GM23248 (cell line): ENCODE measurements at regions not wholly inside any gene's neighbourhood (a gene's known extent, or its start where the extent isn't known, plus 50 kb on each side); places are given as distances from the start of the nearest gene placed in this dataset.

ENCODE experiments used
- DNase-seq: peaks from one replicate; pipeline ENCODE4 v3.0.0-alpha.2; 2015
- H2AFZ ChIP-seq: fragments of 200-600 bp; sonication (generic); 2 replicates; pipeline ENCODE4 v1.6.1; 2016; ENCODE audit warnings: antibody characterized with exemption
- H3F3A ChIP-seq: fragments of 200-600 bp; sonication (generic); 2 replicates; pipeline ENCODE4 v1.6.1; 2016; ENCODE audit warnings: mild to moderate bottlenecking, antibody characterized with exemption, mixed run types; ENCODE audit not compliant: insufficient read depth
- H3K27ac ChIP-seq: fragments of 200-600 bp; sonication (generic); 2 replicates; pipeline ENCODE4 v1.5.1; 2016; ENCODE audit warnings: mild to moderate bottlenecking
- H3K27me3 ChIP-seq: fragments of 200-600 bp; sonication (generic); replicated peaks from 2 replicates; pipeline ENCODE4 v1.6.1; 2016; ENCODE audit warnings: mild to moderate bottlenecking; ENCODE audit not compliant: insufficient read depth
- H3K36me3 ChIP-seq: fragments of 200-600 bp; sonication (generic); 2 replicates; pipeline ENCODE4 v1.6.1; 2016; ENCODE audit warnings: low read depth, mild to moderate bottlenecking
- H3K4me1 ChIP-seq: fragments of 200-600 bp; sonication (generic); 2 replicates; pipeline ENCODE4 v1.6.1; 2016; ENCODE audit warnings: mild to moderate bottlenecking; ENCODE audit not compliant: insufficient read depth
- H3K4me2 ChIP-seq: fragments of 200-600 bp; sonication (generic); one replicate; pipeline ENCODE4 v1.6.1; 2016; ENCODE audit warnings: mild to moderate bottlenecking; ENCODE audit not compliant: unreplicated experiment
- H3K4me3 ChIP-seq: fragments of 200-600 bp; sonication (generic); 2 replicates; pipeline ENCODE4 v1.5.1; 2016; ENCODE audit warnings: mild to moderate bottlenecking
- H3K79me2 ChIP-seq: fragments of 200-600 bp; sonication (generic); 2 replicates; pipeline ENCODE4 v1.6.1; 2016; ENCODE audit warnings: mild to moderate bottlenecking; ENCODE audit not compliant: insufficient read depth
- H3K9ac ChIP-seq: fragments of 200-600 bp; sonication (generic); 2 replicates; pipeline ENCODE4 v1.6.1; 2016; ENCODE audit warnings: mild to moderate bottlenecking
- H3K9me2 ChIP-seq: fragments of 200-600 bp; sonication (generic); 2 replicates; pipeline ENCODE4 v1.6.1; 2016; ENCODE audit warnings: mixed run types, mild to moderate bottlenecking, moderate library complexity; ENCODE audit not compliant: insufficient read depth
- H3K9me3 ChIP-seq: fragments of 200-600 bp; sonication (generic); one replicate; pipeline ENCODE4 v1.6.1; 2017; ENCODE audit warnings: low read depth
- H4K20me1 ChIP-seq: fragments of 200-600 bp; sonication (generic); 2 replicates; pipeline ENCODE4 v1.6.0; 2016; ENCODE audit not compliant: insufficient read depth
- EZH2 ChIP-seq: fragments of 200-600 bp; sonication (generic); IDR thresholded peaks from 2 replicates; pipeline ENCODE4 v1.6.1; 2018; ENCODE audit warnings: antibody characterized with exemption, mild to moderate bottlenecking; ENCODE audit not compliant: insufficient read depth, poor library complexity, severe bottlenecking
- EZH2phosphoT487 ChIP-seq: fragments of 200-600 bp; sonication (generic); IDR thresholded peaks from 2 replicates; pipeline ENCODE4 v1.6.1; 2018; ENCODE audit warnings: antibody characterized with exemption, moderate library complexity, mild to moderate bottlenecking, low read depth; ENCODE audit not compliant: insufficient read depth
- WGBS, 2 experiments: methylation state at CpG; one replicate each; pipeline ENCODE4 v1.1.6; 2015 to 2017; ENCODE audit warnings: low lambda C conversion rate in 2 of 2, low coverage in 1 of 2; ENCODE audit errors: missing lambda C conversion rate in 2 of 2; 5-methylcytosine and 5-hydroxymethylcytosine counted together
- in situ Hi-C: fragments of 300-500 bp; cut with MboI; formaldehyde crosslinking; loops from 2 replicates; pipeline ENCODE4 v1.15.0; 2020

DNA sequence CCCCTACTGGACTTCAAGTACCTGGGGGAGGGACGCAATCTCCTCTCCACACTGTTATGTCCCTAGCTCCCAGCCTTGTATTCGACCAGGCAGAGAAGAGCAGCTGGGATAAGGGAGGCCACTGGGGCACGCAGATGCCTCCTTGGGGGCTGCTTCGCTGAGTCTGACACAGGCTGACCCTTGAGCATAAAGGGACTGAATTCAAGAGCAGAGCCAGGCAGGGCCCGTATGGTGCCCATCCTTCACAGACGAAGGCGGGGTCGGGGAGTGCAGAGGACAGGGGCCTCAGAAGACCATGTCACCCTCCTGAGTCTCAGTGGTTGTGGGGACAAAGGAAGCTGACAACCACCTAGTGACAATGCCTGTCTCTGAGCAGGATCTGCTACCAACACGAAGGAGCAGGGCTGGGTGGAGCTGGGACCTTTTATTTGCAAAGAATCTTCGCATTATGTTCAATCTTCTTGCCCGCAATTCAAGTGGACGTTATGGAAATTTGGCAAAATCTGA lies 124.6 kb downstream of the TUBA3C start:
- Histone ChIP-seq H3K4me1 (no peaks in the 10 kb centered on the region), H3K9ac (no peak overlapping the region), H3K79me2 (no peaks in the 10 kb centered on the region), H3K36me3 (no peaks in the 10 kb centered on the region), H3K27me3 (no peaks in the 10 kb centered on the region), H2AFZ (no peak overlapping the region), H4K20me1 (no peaks in the 10 kb centered on the region), H3K27ac (no peak overlapping the region), H3K4me3 (no peak overlapping the region), H3K9me3 (no peaks in the 10 kb centered on the region), H3K9me2 (no peaks in the 10 kb centered on the region), H3F3A (no peaks in the 10 kb centered on the region), H3K4me2 (no peak overlapping the region)
- TF ChIP-seq EZH2phosphoT487 (no peak), EZH2 (no peak)
- WGBS, 2 experiments, result 31 to 38% methylated on average over 12 of the region's 12 CpGs
- in situ Hi-C loops, result no loop called here
- no peak for DNase-seq

GRCh38 chr13:19056355-19056880 lies 125.2 kb downstream of the TUBA3C start:
- Histone ChIP-seq H3K27ac (no peak overlapping the region), H3K9me2 (no peaks in the 10 kb centered on the region), H2AFZ (no peak overlapping the region), H3K4me3 (no peak overlapping the region), H3K4me2 (no peak overlapping the region), H3K27me3 (no peaks in the 10 kb centered on the region), H3F3A (no peaks in the 10 kb centered on the region), H3K9ac (no peak overlapping the region), H3K4me1 (no peaks in the 10 kb centered on the region), H3K79me2 (no peaks in the 10 kb centered on the region), H3K36me3 (no peaks in the 10 kb centered on the region), H3K9me3 (no peaks in the 10 kb centered on the region), H4K20me1 (no peaks in the 10 kb centered on the region)
- 43% methylated on average over 17 of the region's 17 CpGs for WGBS, 2 experiments
- in situ Hi-C loops, result no loop called here
- DNase-seq, result no peak
- TF ChIP-seq EZH2phosphoT487 (no peak), EZH2 (no peak)

GRCh38 chr13:19055611-19056010 lies 126.0 kb downstream of the TUBA3C start:
- no peak for DNase-seq
- Histone ChIP-seq H4K20me1 (no peaks in the 10 kb centered on the region), H3K79me2 (no peaks in the 10 kb centered on the region), H3K27me3 (no peaks in the 10 kb centered on the region), H3F3A (no peaks in the 10 kb centered on the region), H3K9ac (no peak overlapping the region), H3K9me2 (no peaks in the 10 kb centered on the region), H2AFZ (no peak overlapping the region), H3K4me2 (no peak overlapping the region), H3K36me3 (no peaks in the 10 kb centered on the region), H3K4me1 (no peaks in the 10 kb centered on the region), H3K9me3 (no peaks in the 10 kb centered on the region), H3K4me3 (no peak overlapping the region), H3K27ac (no peak overlapping the region)
- 31 to 34% methylated on average over 8 of the region's 8 CpGs for WGBS, 2 experiments
- TF ChIP-seq EZH2, result no peak
- no peak for TF ChIP-seq EZH2phosphoT487
- in situ Hi-C loops, result no loop called here

DNA sequence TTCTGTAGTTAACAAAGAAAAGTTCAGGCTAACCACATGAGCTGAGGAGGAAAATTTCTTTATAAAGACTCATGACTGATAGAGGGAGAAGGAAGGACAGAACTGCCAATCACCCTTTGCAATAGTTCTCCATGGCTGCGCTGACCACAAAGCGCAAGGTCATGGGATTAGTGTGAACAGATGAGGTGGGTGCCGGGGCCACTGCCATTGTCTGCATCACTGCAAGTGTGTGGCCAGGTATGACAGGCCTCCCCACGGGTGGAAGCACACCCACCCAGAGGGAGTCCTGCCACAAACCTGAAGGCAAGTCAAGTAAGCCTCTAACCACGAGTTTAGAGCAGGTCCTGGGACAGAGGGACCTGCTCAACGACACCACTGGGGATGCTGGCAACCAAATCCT lies 128.1 kb downstream of the TUBA3C start:
- Histone ChIP-seq H3K27ac (no peak overlapping the region), H3K9me3 (no peaks in the 10 kb centered on the region), H3K9ac (no peak overlapping the region), H3K4me2 (no peak overlapping the region), H2AFZ (no peak overlapping the region), H3K27me3 (no peaks in the 10 kb centered on the region), H3F3A (no peaks in the 10 kb centered on the region), H3K4me3 (no peak overlapping the region), H3K79me2 (no peaks in the 10 kb centered on the region), H3K9me2 (no peaks in the 10 kb centered on the region), H3K36me3 (no peaks in the 10 kb centered on the region), H4K20me1 (no peaks in the 10 kb centered on the region), H3K4me1 (no peaks in the 10 kb centered on the region)
- no peak for DNase-seq
- in situ Hi-C loops, result no loop called here
- 33 to 38% methylated on average over 6 of the region's 6 CpGs for WGBS, 2 experiments
- TF ChIP-seq EZH2 (no peak), EZH2phosphoT487 (no peak)

DNA sequence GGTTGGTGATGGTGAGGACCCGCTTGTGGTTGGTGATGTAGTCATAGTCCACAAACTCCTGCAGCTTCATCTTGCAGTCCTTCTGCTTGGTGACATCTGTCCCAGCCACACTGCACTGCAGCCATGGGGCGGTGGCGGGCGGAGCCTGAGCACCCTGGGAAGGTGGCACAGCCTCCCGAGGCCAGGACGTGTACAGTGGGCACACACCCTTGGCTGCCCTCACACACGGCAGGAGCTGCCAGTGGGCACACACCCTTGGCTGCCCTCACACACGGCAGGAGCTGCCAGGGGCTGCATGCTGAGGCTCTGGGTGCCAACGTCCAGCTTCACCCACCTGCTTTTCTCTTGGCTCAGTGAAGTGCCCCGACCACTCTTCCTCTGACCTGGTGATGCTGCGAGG lies 128.7 kb downstream of the TUBA3C start:
- no peak overlapping the region for H3K4me2 ChIP-seq
- no peak overlapping the region for H3K9ac ChIP-seq
- DNase-seq, result no peak
- H3K9me2 ChIP-seq, result no peaks in the 10 kb centered on the region
- in situ Hi-C loops, result no loop called here
- H3K4me3 ChIP-seq, result no peak overlapping the region
- 33 to 41% methylated on average over 10 to 11 of the region's 11 CpGs for WGBS, 2 experiments
- H3K36me3 ChIP-seq, result no peaks in the 10 kb centered on the region
- H3K9me3 ChIP-seq, result no peaks in the 10 kb centered on the region
- no peaks in the 10 kb centered on the region for H3F3A ChIP-seq
- H2AFZ ChIP-seq, result no peak overlapping the region
- H3K79me2 ChIP-seq, result no peaks in the 10 kb centered on the region
- no peaks in the 10 kb centered on the region for H3K27me3 ChIP-seq
- H4K20me1 ChIP-seq, result no peaks in the 10 kb centered on the region
- TF ChIP-seq EZH2phosphoT487, result no peak
- TF ChIP-seq EZH2, result no peak
- no peaks in the 10 kb centered on the region for H3K4me1 ChIP-seq
- no peak overlapping the region for H3K27ac ChIP-seq
